Tibial nerve (tissue), 4 donors: ENCODE measurements at regions not wholly inside any gene's neighbourhood (a gene's known extent, or its start where the extent isn't known, plus 50 kb on each side); places are given as distances from the start of the nearest gene placed in this dataset.

ENCODE experiments used
- EP300 ChIP-seq, 2 donors: sonication (generic); formaldehyde crosslinking; IDR thresholded peaks; one replicate each; pipeline ENCODE4 v1.6.1; 2017; ENCODE audit warnings: antibody characterized with exemption in 2 of 2, mild to moderate bottlenecking in 1 of 2
- POLR2A ChIP-seq, 2 donors: fragments of 450-650 bp; IDR thresholded peaks; one replicate each; pipeline ENCODE4 v1.6.1; 2017; ENCODE audit warnings: antibody characterized with exemption in 2 of 2, mild to moderate bottlenecking in 2 of 2, moderate library complexity in 2 of 2
- TF ChIP-seq, protein P1 (sequence below), 5 experiments: fragments of 200-600 bp in 3 of 5; fragments of 450-650 bp in 2 of 5; sonication (generic) in 3 of 5; IDR thresholded peaks; one replicate each; pipeline ENCODE4 v1.5.1; 2016 to 2019; ENCODE audit warnings: antibody characterized with exemption in 5 of 5, mild to moderate bottlenecking in 3 of 5, moderate library complexity in 2 of 5

DNA sequence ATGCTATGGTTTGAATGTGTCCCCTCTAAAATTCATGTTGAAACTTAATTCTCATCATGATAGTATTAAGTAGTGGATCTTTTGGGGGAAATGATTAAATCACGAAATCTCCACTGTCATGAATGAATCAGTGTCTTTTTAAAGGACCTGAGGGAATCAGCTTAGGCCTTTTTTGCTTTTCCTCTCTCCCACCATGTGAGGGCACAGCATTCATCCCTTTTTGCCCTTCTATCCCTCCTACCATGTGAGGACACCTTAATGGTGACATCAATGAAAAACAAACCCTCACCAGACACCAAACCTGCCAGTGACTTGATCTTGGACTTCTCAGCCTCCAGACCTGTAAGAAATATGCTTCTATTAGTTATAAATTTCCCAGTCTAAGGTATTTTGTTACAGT is 247.1 kb upstream of the UBE2E3 start:
- TF ChIP-seq, protein P1, sequence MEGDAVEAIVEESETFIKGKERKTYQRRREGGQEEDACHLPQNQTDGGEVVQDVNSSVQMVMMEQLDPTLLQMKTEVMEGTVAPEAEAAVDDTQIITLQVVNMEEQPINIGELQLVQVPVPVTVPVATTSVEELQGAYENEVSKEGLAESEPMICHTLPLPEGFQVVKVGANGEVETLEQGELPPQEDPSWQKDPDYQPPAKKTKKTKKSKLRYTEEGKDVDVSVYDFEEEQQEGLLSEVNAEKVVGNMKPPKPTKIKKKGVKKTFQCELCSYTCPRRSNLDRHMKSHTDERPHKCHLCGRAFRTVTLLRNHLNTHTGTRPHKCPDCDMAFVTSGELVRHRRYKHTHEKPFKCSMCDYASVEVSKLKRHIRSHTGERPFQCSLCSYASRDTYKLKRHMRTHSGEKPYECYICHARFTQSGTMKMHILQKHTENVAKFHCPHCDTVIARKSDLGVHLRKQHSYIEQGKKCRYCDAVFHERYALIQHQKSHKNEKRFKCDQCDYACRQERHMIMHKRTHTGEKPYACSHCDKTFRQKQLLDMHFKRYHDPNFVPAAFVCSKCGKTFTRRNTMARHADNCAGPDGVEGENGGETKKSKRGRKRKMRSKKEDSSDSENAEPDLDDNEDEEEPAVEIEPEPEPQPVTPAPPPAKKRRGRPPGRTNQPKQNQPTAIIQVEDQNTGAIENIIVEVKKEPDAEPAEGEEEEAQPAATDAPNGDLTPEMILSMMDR (IDR thresholded peaks at IDR 0.05) = no peak
- TF ChIP-seq POLR2A (IDR thresholded peaks at IDR 0.05) = no peak
- TF ChIP-seq EP300 (IDR thresholded peaks at IDR 0.05) = no peak
